ENCODE measurements at regions not wholly inside any gene's neighbourhood (a gene's known extent, or its start where the extent isn't known, plus 50 kb on each side); places are given as distances from the start of the nearest gene placed in this dataset.
A peak's percentile ranks its signal among the peaks of the same experiment; 100 is the strongest.
"Not testable (repeated sequence)": the region's sequence is repeated elsewhere in the genome, so short reads cannot be mapped to it uniquely, and the experiment has no call there.

- Histone ChIP-seq H4K20me1 (ENCODE audit: control insufficient read depth, extremely low read depth, insufficient read depth, low read length) (no peaks in the 10 kb centered on the region), H3K4me1 (ENCODE audit: control insufficient read depth, extremely low read depth, insufficient read depth, low read length) (no peaks in the 10 kb centered on the region), H3K79me2 (ENCODE audit: control insufficient read depth, insufficient read depth, low read length) (no peaks in the 10 kb centered on the region), H2AFZ (ENCODE audit: low read length) (no peak overlapping the region), H3K36me3 (ENCODE audit: control insufficient read depth, insufficient read depth, low read length) (no peaks in the 10 kb centered on the region), H3K27me3 (ENCODE audit: control insufficient read depth, insufficient read depth, low read length) (peaks cover 2% of the 10 kb centered on the region), H3K27ac (ENCODE audit: insufficient read depth, low read length) (no peak overlapping the region), H3K4me2 (ENCODE audit: extremely low read depth, insufficient read depth, low read length) (no peak overlapping the region), H3K9me3 (ENCODE audit: control insufficient read depth, insufficient read depth, low read depth, low read length) (no peaks in the 10 kb centered on the region), H3K9ac (ENCODE audit: insufficient read depth, low read length) (no peak overlapping the region), H3K4me3 (replicated peaks in 1 of 4; ENCODE audit: control extremely low read depth in 1 of 4, insufficient read depth in 1 of 4, low read depth in 3 of 4, low read length in 4 of 4) (no peak overlapping the region)
- TF ChIP-seq, protein P1, sequence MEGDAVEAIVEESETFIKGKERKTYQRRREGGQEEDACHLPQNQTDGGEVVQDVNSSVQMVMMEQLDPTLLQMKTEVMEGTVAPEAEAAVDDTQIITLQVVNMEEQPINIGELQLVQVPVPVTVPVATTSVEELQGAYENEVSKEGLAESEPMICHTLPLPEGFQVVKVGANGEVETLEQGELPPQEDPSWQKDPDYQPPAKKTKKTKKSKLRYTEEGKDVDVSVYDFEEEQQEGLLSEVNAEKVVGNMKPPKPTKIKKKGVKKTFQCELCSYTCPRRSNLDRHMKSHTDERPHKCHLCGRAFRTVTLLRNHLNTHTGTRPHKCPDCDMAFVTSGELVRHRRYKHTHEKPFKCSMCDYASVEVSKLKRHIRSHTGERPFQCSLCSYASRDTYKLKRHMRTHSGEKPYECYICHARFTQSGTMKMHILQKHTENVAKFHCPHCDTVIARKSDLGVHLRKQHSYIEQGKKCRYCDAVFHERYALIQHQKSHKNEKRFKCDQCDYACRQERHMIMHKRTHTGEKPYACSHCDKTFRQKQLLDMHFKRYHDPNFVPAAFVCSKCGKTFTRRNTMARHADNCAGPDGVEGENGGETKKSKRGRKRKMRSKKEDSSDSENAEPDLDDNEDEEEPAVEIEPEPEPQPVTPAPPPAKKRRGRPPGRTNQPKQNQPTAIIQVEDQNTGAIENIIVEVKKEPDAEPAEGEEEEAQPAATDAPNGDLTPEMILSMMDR (conservative IDR thresholded peaks at IDR 0.05 in 1 of 2, IDR thresholded peaks at IDR 0.05 in 1 of 2; ENCODE audit: low read depth in 1 of 2, low read length in 2 of 2) = no peak
- no peak for TF ChIP-seq EZH2 (IDR thresholded peaks at IDR 0.05; ENCODE audit: low read length, missing control alignments)
- peak; percentile 39 to 59 for DNase-seq (ENCODE audit: low read depth in 2 of 2)
Measured at GRCh38 chr7:27435461-27435860, 192.9 kb downstream of the EVX1 start.

DNA sequence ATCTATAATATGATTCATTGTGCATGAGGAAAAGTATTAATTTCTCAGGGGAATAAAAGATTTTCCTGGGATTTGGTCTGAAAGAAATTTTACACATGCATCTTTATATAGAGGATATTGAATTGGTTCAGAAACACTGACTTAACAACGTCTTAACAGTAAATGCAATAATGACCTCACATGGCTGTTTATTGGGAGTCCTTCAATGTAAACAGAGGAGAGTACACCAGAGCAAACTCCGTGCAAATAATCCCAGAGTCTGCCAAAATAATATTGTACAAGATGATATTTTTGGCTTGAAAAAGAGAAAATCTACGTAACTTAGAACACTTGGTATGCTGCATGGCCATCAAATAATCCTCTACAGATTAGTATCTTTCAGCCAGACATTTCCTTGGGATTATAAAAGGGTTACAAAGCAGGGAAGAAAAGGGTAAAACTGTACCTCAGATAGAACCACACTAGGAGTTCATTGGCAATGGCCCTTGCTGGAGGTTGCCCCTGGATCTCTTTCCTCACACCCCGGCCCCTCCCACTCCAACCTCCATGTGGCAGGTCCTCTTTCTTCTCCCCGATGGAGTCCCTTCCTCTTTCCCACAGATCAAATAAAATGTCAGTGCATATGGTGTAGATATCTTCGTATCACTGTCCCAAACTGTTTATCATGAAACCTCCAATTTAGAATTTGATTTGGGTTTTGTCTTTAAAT, 196.4 kb downstream of the EVX1 start:
- Histone ChIP-seq H3K9ac (ENCODE audit: insufficient read depth, low read length) (no peak overlapping the region), H3K4me1 (ENCODE audit: control insufficient read depth, extremely low read depth, insufficient read depth, low read length) (no peaks in the 10 kb centered on the region), H3K9me3 (ENCODE audit: control insufficient read depth, insufficient read depth, low read depth, low read length) (no peaks in the 10 kb centered on the region), H3K79me2 (ENCODE audit: control insufficient read depth, insufficient read depth, low read length) (no peaks in the 10 kb centered on the region), H3K4me3 (replicated peaks in 1 of 4; ENCODE audit: control extremely low read depth in 1 of 4, insufficient read depth in 1 of 4, low read depth in 3 of 4, low read length in 4 of 4) (no peak overlapping the region), H2AFZ (ENCODE audit: low read length) (no peak overlapping the region), H3K36me3 (ENCODE audit: control insufficient read depth, insufficient read depth, low read length) (no peaks in the 10 kb centered on the region), H4K20me1 (ENCODE audit: control insufficient read depth, extremely low read depth, insufficient read depth, low read length) (no peaks in the 10 kb centered on the region), H3K27me3 (ENCODE audit: control insufficient read depth, insufficient read depth, low read length) (no peaks in the 10 kb centered on the region), H3K27ac (ENCODE audit: insufficient read depth, low read length) (no peak overlapping the region), H3K4me2 (ENCODE audit: extremely low read depth, insufficient read depth, low read length) (no peak overlapping the region)
- TF ChIP-seq, protein P1 (conservative IDR thresholded peaks at IDR 0.05 in 1 of 2, IDR thresholded peaks at IDR 0.05 in 1 of 2; ENCODE audit: low read depth in 1 of 2, low read length in 2 of 2) = no peak
- TF ChIP-seq EZH2 (IDR thresholded peaks at IDR 0.05; ENCODE audit: low read length, missing control alignments) = no peak
- DNase-seq (ENCODE audit: low read depth in 2 of 2) = peak in 1 of 2 donors; percentile 39

DNA sequence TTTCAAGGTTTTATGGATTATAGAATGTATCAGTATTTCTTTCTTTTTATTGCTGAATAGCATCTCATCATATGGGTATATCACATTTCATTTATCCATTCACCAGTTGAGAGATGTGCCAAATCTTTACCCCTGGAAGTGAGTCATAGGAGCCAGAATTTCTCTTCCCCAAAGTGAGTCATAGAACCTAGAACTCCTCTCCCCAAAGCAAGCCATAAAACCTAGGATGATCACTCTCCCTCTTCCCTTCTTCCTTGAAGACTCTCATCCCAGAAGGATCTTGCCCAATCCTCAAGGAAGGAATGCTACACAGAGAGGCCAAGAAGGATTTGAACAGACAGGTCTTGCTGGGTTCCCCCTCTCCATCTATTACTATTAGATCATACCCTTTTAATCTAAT, 199.9 kb downstream of the EVX1 start:
- H3K36me3 ChIP-seq (ENCODE audit: control insufficient read depth, insufficient read depth, low read length) = no peaks in the 10 kb centered on the region
- H3K4me3 ChIP-seq (replicated peaks in 1 of 4; ENCODE audit: control extremely low read depth in 1 of 4, insufficient read depth in 1 of 4, low read depth in 3 of 4, low read length in 4 of 4) = no peak overlapping the region
- no peak overlapping the region for H3K4me2 ChIP-seq (ENCODE audit: extremely low read depth, insufficient read depth, low read length)
- H3K27ac ChIP-seq (ENCODE audit: insufficient read depth, low read length) = no peak overlapping the region
- TF ChIP-seq, protein P1 (conservative IDR thresholded peaks at IDR 0.05 in 1 of 2, IDR thresholded peaks at IDR 0.05 in 1 of 2; ENCODE audit: low read depth in 1 of 2, low read length in 2 of 2) = no peak
- no peak for TF ChIP-seq EZH2 (IDR thresholded peaks at IDR 0.05; ENCODE audit: low read length, missing control alignments)
- H2AFZ ChIP-seq (ENCODE audit: low read length) = no peak overlapping the region
- DNase-seq (ENCODE audit: low read depth in 2 of 2) = peak; percentile 41 to 64
- no peak overlapping the region for H3K9ac ChIP-seq (ENCODE audit: insufficient read depth, low read length)
- H3K27me3 ChIP-seq (ENCODE audit: control insufficient read depth, insufficient read depth, low read length) = no peaks in the 10 kb centered on the region
- H3K4me1 ChIP-seq (ENCODE audit: control insufficient read depth, extremely low read depth, insufficient read depth, low read length) = no peaks in the 10 kb centered on the region
- no peaks in the 10 kb centered on the region for H3K9me3 ChIP-seq (ENCODE audit: control insufficient read depth, insufficient read depth, low read depth, low read length)
- no peaks in the 10 kb centered on the region for H3K79me2 ChIP-seq (ENCODE audit: control insufficient read depth, insufficient read depth, low read length)
- no peaks in the 10 kb centered on the region for H4K20me1 ChIP-seq (ENCODE audit: control insufficient read depth, extremely low read depth, insufficient read depth, low read length)

GRCh38 chr7:27449046-27449445, 206.4 kb downstream of the EVX1 start:
- not testable (repeated sequence) for DNase-seq (ENCODE audit: low read depth in 2 of 2); H3K4me1 ChIP-seq (ENCODE audit: control insufficient read depth, extremely low read depth, insufficient read depth, low read length); H4K20me1 ChIP-seq (ENCODE audit: control insufficient read depth, extremely low read depth, insufficient read depth, low read length); H3K4me3 ChIP-seq (replicated peaks in 1 of 4; ENCODE audit: control extremely low read depth in 1 of 4, insufficient read depth in 1 of 4, low read depth in 3 of 4, low read length in 4 of 4); H3K9ac ChIP-seq (ENCODE audit: insufficient read depth, low read length); H3K27ac ChIP-seq (ENCODE audit: insufficient read depth, low read length); H3K9me3 ChIP-seq (ENCODE audit: control insufficient read depth, insufficient read depth, low read depth, low read length); H3K79me2 ChIP-seq (ENCODE audit: control insufficient read depth, insufficient read depth, low read length); H3K4me2 ChIP-seq (ENCODE audit: extremely low read depth, insufficient read depth, low read length); H3K36me3 ChIP-seq (ENCODE audit: control insufficient read depth, insufficient read depth, low read length); H3K27me3 ChIP-seq (ENCODE audit: control insufficient read depth, insufficient read depth, low read length); H2AFZ ChIP-seq (ENCODE audit: low read length)

Data from fibroblast of lung (primary cell).